ENCODE measurements at regions not wholly inside any gene's neighbourhood (a gene's known extent, or its start where the extent isn't known, plus 50 kb on each side); places are given as distances from the start of the nearest gene placed in this dataset.

GRCh38 chr4:147057611-147058190, 112.0 kb upstream of the TTC29 start:
- intact Hi-C loops (cut with micrococcal nuclease) = loop anchor here (5.0 kb wide), 2 partner anchors 1120 to 1440 kb away; partner anchors contain the start of genes MMAA and ZNF827
- peaks cover 5% of the 10 kb centered on the region for H3K27me3 Mint-ChIP-seq
- H3K4me3 Mint-ChIP-seq = peak overlapping the region; percentile 83
- ATAC-seq (ENCODE audit: low read depth) = no peak
- peaks cover 25% of the 10 kb centered on the region for H3K4me1 Mint-ChIP-seq
- TF ChIP-seq CTCF (IDR thresholded peaks at IDR 0.05) = no peak
- ChIA-PET POLR2A (no interaction called here), CTCF (interaction anchor here (1.0 kb wide), 1 partner anchor 39 kb away, joined by 5 read pairs; no protein-coding TSS in a partner anchor)
- peak overlapping the region; percentile 85 for H3K27ac Mint-ChIP-seq
- no peak for DNase-seq
- H3K9me3 Mint-ChIP-seq = no peaks in the 10 kb centered on the region
- H3K36me3 Mint-ChIP-seq (ENCODE audit: low read depth) = no peaks in the 10 kb centered on the region

- no peaks in the 10 kb centered on the region for H3K9me3 Mint-ChIP-seq
- H3K4me1 Mint-ChIP-seq = peaks cover 25% of the 10 kb centered on the region
- ChIA-PET POLR2A (no interaction called here), CTCF (no interaction called here)
- peak overlapping the region; percentile 35 for H3K4me3 Mint-ChIP-seq
- ATAC-seq (ENCODE audit: low read depth) = peak; percentile 87
- intact Hi-C loops (cut with micrococcal nuclease) = loop anchor here (1.0 to 5.0 kb wide), 3 partner anchors 538 to 1442 kb away; partner anchors contain the start of genes MMAA, SLC10A7 and ZNF827
- no peaks in the 10 kb centered on the region for H3K27me3 Mint-ChIP-seq
- no peak for TF ChIP-seq CTCF (IDR thresholded peaks at IDR 0.05)
- no peaks in the 10 kb centered on the region for H3K36me3 Mint-ChIP-seq (ENCODE audit: low read depth)
- no peak for DNase-seq
- peak overlapping the region; percentile 80 for H3K27ac Mint-ChIP-seq
These were observed 113.5 kb upstream of the TTC29 start for GRCh38 chr4:147059064-147059731.

DNA sequence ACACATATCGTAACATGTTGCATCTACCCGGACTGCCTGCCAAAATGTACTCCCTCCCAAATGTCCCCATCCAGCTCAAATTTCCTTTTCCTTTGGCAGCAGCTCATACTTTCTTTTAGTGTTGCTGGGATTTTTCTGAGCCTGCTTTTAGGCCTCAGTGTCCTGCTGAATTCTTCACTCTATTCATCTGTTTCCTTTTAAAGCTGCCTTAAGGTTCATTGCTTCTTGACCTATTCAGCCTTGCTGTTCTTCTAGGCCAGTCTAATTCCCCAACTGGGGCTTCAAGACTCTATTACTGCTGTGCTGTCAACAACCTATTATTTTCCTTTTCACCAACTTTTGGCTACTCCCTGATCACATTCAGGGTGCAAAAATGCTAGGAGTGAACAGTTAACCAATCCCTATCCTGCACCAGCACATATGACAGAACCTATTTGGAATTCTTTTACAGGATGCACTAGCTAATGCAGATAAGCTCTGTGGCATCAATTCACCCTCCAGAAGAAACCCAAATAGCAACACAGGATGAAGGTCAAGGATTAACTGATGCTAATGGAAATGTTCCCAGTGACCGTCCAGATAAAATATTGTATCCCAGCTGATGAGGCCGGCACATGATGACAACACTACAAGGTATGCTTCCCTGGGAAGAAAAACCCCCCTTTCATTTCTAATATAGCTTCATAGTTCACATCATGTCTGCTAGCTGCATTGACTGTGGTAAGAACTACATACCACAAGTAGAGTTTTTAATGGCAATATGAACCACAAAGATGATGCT, 114.7 kb upstream of the TTC29 start:
- Mint-ChIP-seq H3K4me3 (no peak overlapping the region), H3K27me3 (no peaks in the 10 kb centered on the region), H3K9me3 (no peaks in the 10 kb centered on the region), H3K4me1 (peaks cover 25% of the 10 kb centered on the region), H3K36me3 (ENCODE audit: low read depth) (no peaks in the 10 kb centered on the region), H3K27ac (no peak overlapping the region)
- DNase-seq (no peak), ATAC-seq (ENCODE audit: low read depth) (no peak)
- POLR2A ChIA-PET = no interaction called here
- CTCF ChIA-PET = no interaction called here
- TF ChIP-seq CTCF (IDR thresholded peaks at IDR 0.05) = no peak
- intact Hi-C loops (cut with micrococcal nuclease) = no loop called here

GRCh38 chr4:147064856-147065255, 119.2 kb upstream of the TTC29 start:
- POLR2A ChIA-PET = no interaction called here
- H3K9me3 Mint-ChIP-seq = no peaks in the 10 kb centered on the region
- no peak overlapping the region for H3K27ac Mint-ChIP-seq
- H3K36me3 Mint-ChIP-seq (ENCODE audit: low read depth) = no peaks in the 10 kb centered on the region
- TF ChIP-seq CTCF (IDR thresholded peaks at IDR 0.05) = no peak
- DNase-seq (no peak), ATAC-seq (ENCODE audit: low read depth) (no peak)
- H3K4me1 Mint-ChIP-seq = peaks cover 3% of the 10 kb centered on the region
- intact Hi-C loops (cut with micrococcal nuclease) = no loop called here
- CTCF ChIA-PET = no interaction called here
- no peak overlapping the region for H3K4me3 Mint-ChIP-seq
- peaks cover 10% of the 10 kb centered on the region for H3K27me3 Mint-ChIP-seq

DNA sequence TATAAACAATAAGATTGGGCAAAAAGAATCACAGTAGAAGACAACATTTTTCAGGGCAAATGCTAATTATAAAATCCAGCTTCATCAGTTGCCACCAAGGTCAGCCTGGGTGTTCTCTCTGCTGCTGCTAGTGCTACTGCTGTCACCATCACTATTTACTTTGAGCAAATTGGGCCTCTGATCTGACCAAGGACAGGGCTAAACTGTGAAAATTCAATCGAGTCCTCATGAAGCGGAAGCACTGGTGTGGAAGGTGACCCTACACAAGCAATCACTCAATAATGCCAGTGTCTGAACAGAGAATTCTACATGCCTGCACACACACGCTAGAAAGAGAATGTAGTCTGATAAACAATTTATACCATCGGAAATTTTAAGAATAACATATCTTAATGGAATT, 122.9 kb upstream of the TTC29 start:
- POLR2A ChIA-PET = no interaction called here
- H3K27me3 Mint-ChIP-seq = peaks cover 28% of the 10 kb centered on the region

More for the DNA sequence above, 122.9 kb upstream of the TTC29 start:
- Mint-ChIP-seq H3K36me3 (ENCODE audit: low read depth) (no peaks in the 10 kb centered on the region), H3K4me3 (no peak overlapping the region), H3K4me1 (no peaks in the 10 kb centered on the region), H3K9me3 (peaks cover 8% of the 10 kb centered on the region), H3K27ac (no peak overlapping the region)
- DNase-seq (no peak), ATAC-seq (ENCODE audit: low read depth) (no peak)
- TF ChIP-seq CTCF (IDR thresholded peaks at IDR 0.05) = no peak
- CTCF ChIA-PET = no interaction called here
- intact Hi-C loops (cut with micrococcal nuclease) = no loop called here
